ENCODE measurements at regions not wholly inside any gene's neighbourhood (a gene's known extent, or its start where the extent isn't known, plus 50 kb on each side); places are given as distances from the start of the nearest gene placed in this dataset.

DNA sequence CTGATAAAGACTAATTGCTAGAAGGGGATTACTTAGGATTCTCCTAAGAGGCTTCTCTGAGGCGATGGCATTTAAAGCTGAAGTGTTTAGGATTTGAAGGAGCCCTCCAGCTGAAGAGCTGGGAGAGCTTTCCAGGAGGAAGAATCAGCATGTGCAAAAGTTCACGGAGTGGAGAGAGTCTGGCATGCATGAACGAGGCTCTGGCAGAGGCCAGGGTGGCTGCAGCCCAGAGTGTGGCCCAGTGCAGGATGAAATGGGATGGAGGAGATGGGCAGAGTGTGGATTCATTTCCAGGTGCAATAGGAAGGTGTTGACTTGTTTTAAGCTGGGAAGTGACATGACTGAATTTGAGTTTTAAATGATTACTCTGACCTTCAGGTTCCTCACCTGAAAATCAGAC lies 249.0 kb upstream of the CCL2 start:
- peaks cover 2% of the 10 kb centered on the region for H3K9me3 ChIP-seq (ENCODE audit: low read depth, low read length)
- no peaks in the 10 kb centered on the region for H4K20me1 ChIP-seq (ENCODE audit: insufficient read depth, low read length)
- no peak overlapping the region for H3K4me3 ChIP-seq (ENCODE audit: insufficient read depth, low read length)
- H3K79me2 ChIP-seq (ENCODE audit: insufficient read depth, low read length): no peaks in the 10 kb centered on the region
- no peaks in the 10 kb centered on the region for H3K36me3 ChIP-seq (ENCODE audit: insufficient read depth, low read length)
- no peaks in the 10 kb centered on the region for H3K27me3 ChIP-seq (ENCODE audit: insufficient read depth, low read length)
- no peak overlapping the region for H2AFZ ChIP-seq (ENCODE audit: low read length)
- no peak overlapping the region for H3K27ac ChIP-seq (ENCODE audit: low read depth, low read length)
- no peak overlapping the region for H3K4me2 ChIP-seq (ENCODE audit: insufficient read depth, low read length)
- no peak for DNase-seq (ENCODE audit: insufficient read length, low spot score, missing footprints)
- TF ChIP-seq, protein P1, sequence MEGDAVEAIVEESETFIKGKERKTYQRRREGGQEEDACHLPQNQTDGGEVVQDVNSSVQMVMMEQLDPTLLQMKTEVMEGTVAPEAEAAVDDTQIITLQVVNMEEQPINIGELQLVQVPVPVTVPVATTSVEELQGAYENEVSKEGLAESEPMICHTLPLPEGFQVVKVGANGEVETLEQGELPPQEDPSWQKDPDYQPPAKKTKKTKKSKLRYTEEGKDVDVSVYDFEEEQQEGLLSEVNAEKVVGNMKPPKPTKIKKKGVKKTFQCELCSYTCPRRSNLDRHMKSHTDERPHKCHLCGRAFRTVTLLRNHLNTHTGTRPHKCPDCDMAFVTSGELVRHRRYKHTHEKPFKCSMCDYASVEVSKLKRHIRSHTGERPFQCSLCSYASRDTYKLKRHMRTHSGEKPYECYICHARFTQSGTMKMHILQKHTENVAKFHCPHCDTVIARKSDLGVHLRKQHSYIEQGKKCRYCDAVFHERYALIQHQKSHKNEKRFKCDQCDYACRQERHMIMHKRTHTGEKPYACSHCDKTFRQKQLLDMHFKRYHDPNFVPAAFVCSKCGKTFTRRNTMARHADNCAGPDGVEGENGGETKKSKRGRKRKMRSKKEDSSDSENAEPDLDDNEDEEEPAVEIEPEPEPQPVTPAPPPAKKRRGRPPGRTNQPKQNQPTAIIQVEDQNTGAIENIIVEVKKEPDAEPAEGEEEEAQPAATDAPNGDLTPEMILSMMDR (IDR thresholded peaks at IDR 0.05; ENCODE audit: extremely low read depth, low read depth, low read length): no peak
- no peaks in the 10 kb centered on the region for H3K4me1 ChIP-seq (ENCODE audit: insufficient read depth, low read length)

DNA sequence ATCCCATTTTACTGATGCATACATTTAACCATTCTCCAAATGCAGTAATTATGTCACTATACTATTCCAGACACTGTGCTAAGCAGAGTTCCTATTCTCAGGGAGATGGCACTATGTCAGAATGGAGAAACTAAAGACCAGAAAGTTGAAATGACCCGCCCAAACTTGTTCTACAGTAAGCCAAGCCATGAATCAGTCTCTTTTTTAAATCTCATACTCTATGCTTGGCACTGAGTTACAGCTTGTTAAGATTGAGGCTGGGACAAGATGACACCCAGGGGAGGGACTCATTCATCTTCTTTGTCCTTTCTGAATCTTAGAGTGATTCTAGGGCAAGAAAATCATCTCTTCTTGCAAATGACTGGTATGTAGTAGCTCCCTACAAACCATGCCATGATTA lies 247.0 kb upstream of the CCL2 start:
- Histone ChIP-seq H3K27me3 (ENCODE audit: insufficient read depth, low read length) (no peaks in the 10 kb centered on the region), H3K36me3 (ENCODE audit: insufficient read depth, low read length) (no peaks in the 10 kb centered on the region), H3K4me2 (ENCODE audit: insufficient read depth, low read length) (no peak overlapping the region), H3K4me1 (ENCODE audit: insufficient read depth, low read length) (no peaks in the 10 kb centered on the region), H3K27ac (ENCODE audit: low read depth, low read length) (no peak overlapping the region), H3K9me3 (ENCODE audit: low read depth, low read length) (no peaks in the 10 kb centered on the region), H3K79me2 (ENCODE audit: insufficient read depth, low read length) (no peaks in the 10 kb centered on the region), H3K4me3 (ENCODE audit: insufficient read depth, low read length) (no peak overlapping the region), H4K20me1 (ENCODE audit: insufficient read depth, low read length) (no peaks in the 10 kb centered on the region), H2AFZ (ENCODE audit: low read length) (no peak overlapping the region)
- no peak for DNase-seq (ENCODE audit: insufficient read length, low spot score, missing footprints)
- TF ChIP-seq, protein P1 (IDR thresholded peaks at IDR 0.05; ENCODE audit: extremely low read depth, low read depth, low read length): no peak

DNA sequence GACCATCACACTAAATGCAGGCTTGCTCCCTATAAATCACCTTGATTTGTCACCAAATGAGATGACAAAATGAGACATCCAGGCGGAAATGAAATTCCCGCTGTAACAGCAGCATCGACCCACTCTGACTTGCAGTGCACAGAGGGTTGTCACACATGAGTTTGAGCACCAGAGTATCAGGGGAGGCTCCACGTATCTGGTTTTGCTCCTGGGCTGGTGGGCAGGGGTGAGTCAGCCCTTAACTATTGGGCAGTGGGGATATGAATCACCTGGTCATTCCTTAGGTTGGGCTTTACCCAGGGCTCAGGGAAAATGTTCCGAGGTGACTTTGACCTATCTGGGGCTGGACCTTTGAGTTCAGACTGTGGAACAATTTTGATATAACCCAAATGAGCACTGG lies 245.2 kb upstream of the CCL2 start:
- TF ChIP-seq, protein P1 (IDR thresholded peaks at IDR 0.05; ENCODE audit: extremely low read depth, low read depth, low read length): no peak
- Histone ChIP-seq H3K4me3 (ENCODE audit: insufficient read depth, low read length) (no peak overlapping the region), H3K27ac (ENCODE audit: low read depth, low read length) (no peak overlapping the region), H3K79me2 (ENCODE audit: insufficient read depth, low read length) (no peaks in the 10 kb centered on the region), H3K27me3 (ENCODE audit: insufficient read depth, low read length) (no peaks in the 10 kb centered on the region), H3K36me3 (ENCODE audit: insufficient read depth, low read length) (no peaks in the 10 kb centered on the region), H4K20me1 (ENCODE audit: insufficient read depth, low read length) (no peaks in the 10 kb centered on the region), H3K4me1 (ENCODE audit: insufficient read depth, low read length) (no peaks in the 10 kb centered on the region), H2AFZ (ENCODE audit: low read length) (no peak overlapping the region), H3K9me3 (ENCODE audit: low read depth, low read length) (peaks cover 3% of the 10 kb centered on the region), H3K4me2 (ENCODE audit: insufficient read depth, low read length) (no peak overlapping the region)
- DNase-seq (ENCODE audit: insufficient read length, low spot score, missing footprints): no peak

DNA sequence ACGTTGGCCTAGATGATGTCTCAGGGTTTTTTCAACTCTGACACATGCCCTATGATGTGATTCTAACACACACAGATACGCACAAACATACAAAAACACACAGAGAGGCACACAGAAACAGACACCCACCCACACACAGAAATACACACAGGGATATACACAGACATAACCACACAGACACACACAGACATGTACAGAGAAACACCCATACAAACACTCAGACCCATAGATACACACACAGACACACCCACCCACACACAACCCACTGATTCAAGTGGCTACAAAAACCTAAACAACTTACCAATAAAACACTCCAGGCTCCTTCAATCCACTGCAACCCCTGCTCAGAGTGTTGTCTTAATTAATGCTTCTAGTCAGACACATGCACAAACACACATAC lies 244.6 kb upstream of the CCL2 start:
- Histone ChIP-seq H2AFZ (ENCODE audit: low read length) (no peak overlapping the region), H3K36me3 (ENCODE audit: insufficient read depth, low read length) (no peaks in the 10 kb centered on the region), H4K20me1 (ENCODE audit: insufficient read depth, low read length) (no peaks in the 10 kb centered on the region), H3K27ac (ENCODE audit: low read depth, low read length) (no peak overlapping the region), H3K4me1 (ENCODE audit: insufficient read depth, low read length) (no peaks in the 10 kb centered on the region), H3K79me2 (ENCODE audit: insufficient read depth, low read length) (no peaks in the 10 kb centered on the region), H3K9me3 (ENCODE audit: low read depth, low read length) (peaks cover 3% of the 10 kb centered on the region), H3K27me3 (ENCODE audit: insufficient read depth, low read length) (no peaks in the 10 kb centered on the region), H3K4me3 (ENCODE audit: insufficient read depth, low read length) (no peak overlapping the region), H3K4me2 (ENCODE audit: insufficient read depth, low read length) (no peak overlapping the region)
- no peak for DNase-seq (ENCODE audit: insufficient read length, low spot score, missing footprints)
- TF ChIP-seq, protein P1 (IDR thresholded peaks at IDR 0.05; ENCODE audit: extremely low read depth, low read depth, low read length): no peak
